Ramos (cell line): ENCODE measurements at regions not wholly inside any gene's neighbourhood (a gene's known extent, or its start where the extent isn't known, plus 50 kb on each side); places are given as distances from the start of the nearest gene placed in this dataset.
"Not testable (repeated sequence)": the region's sequence is repeated elsewhere in the genome, so short reads cannot be mapped to it uniquely, and the experiment has no call there.

Source experiments
- in situ Hi-C: fragments of 300-500 bp; cut with MboI; formaldehyde crosslinking; loops from one replicate; pipeline ENCODE4 v1.14.3; 2022; ENCODE audit warnings: low sequenced_read_pairs; ENCODE audit not compliant: unreplicated experiment

- in situ Hi-C loops = loop anchor here (25.0 kb wide), 1 partner anchor 161 kb away; no protein-coding TSS in a partner anchor
These were observed 609.0 kb downstream of the KCNJ18 start for GRCh38 chr17:22301353-22301745.

- in situ Hi-C loops = loop anchor here (25.0 kb wide), 1 partner anchor 159 kb away; no protein-coding TSS in a partner anchor
These were observed 610.8 kb downstream of the KCNJ18 start for GRCh38 chr17:22303096-22303495.

- in situ Hi-C loops = loop anchor here (25.0 kb wide), 1 partner anchor 158 kb away; no protein-coding TSS in a partner anchor
These were observed 611.5 kb downstream of the KCNJ18 start for GRCh38 chr17:22303865-22304264.

- in situ Hi-C loops = loop anchor here (25.0 kb wide), 1 partner anchor 158 kb away; no protein-coding TSS in a partner anchor
These were observed 612.5 kb downstream of the KCNJ18 start for GRCh38 chr17:22304667-22305303.

- in situ Hi-C loops = loop anchor here (25.0 kb wide), 1 partner anchor 157 kb away; no protein-coding TSS in a partner anchor
These were observed 613.2 kb downstream of the KCNJ18 start for GRCh38 chr17:22305356-22306071.

GRCh38 chr17:22310292-22310691 lies 618.0 kb downstream of the KCNJ18 start:
- in situ Hi-C loops = loop anchor here (25.0 kb wide), 1 partner anchor 152 kb away; no protein-coding TSS in a partner anchor

GRCh38 chr17:22310717-22311686 lies 618.7 kb downstream of the KCNJ18 start:
- in situ Hi-C loops = loop anchor here (25.0 kb wide), 1 partner anchor 151 kb away; no protein-coding TSS in a partner anchor

- in situ Hi-C loops = loop anchor here (25.0 kb wide), 1 partner anchor 141 kb away; no protein-coding TSS in a partner anchor
These were observed 628.7 kb downstream of the KCNJ18 start for GRCh38 chr17:22321001-22321400.

- in situ Hi-C loops = loop anchor here (25.0 kb wide), 1 partner anchor 139 kb away; no protein-coding TSS in a partner anchor
These were observed 630.7 kb downstream of the KCNJ18 start for GRCh38 chr17:22322893-22323550.

GRCh38 chr17:22337467-22337866 lies 645.1 kb downstream of the KCNJ18 start:
- in situ Hi-C loops = loop anchor here (25.0 kb wide), 1 partner anchor 925 kb away; no protein-coding TSS in a partner anchor

GRCh38 chr17:22356603-22357002 lies 664.3 kb downstream of the KCNJ18 start:
- in situ Hi-C loops = not testable (repeated sequence)

- in situ Hi-C loops = not testable (repeated sequence)
These were observed 678.7 kb downstream of the KCNJ18 start for GRCh38 chr17:22370988-22371387.

GRCh38 chr17:22373911-22374310 lies 681.6 kb downstream of the KCNJ18 start:
- in situ Hi-C loops = no loop called here

- in situ Hi-C loops = no loop called here
These were observed 682.4 kb downstream of the KCNJ18 start for GRCh38 chr17:22374741-22375140.

GRCh38 chr17:22376747-22377146 lies 684.4 kb downstream of the KCNJ18 start:
- in situ Hi-C loops = not testable (repeated sequence)

- in situ Hi-C loops = not testable (repeated sequence)
These were observed 686.4 kb downstream of the KCNJ18 start for GRCh38 chr17:22378748-22379147.

- in situ Hi-C loops = not testable (repeated sequence)
These were observed 689.3 kb downstream of the KCNJ18 start for GRCh38 chr17:22381589-22381988.

GRCh38 chr17:22383772-22384460 lies 691.6 kb downstream of the KCNJ18 start:
- in situ Hi-C loops = not testable (repeated sequence)

- in situ Hi-C loops = not testable (repeated sequence)
These were observed 692.1 kb downstream of the KCNJ18 start for GRCh38 chr17:22384461-22384800.
